HG02642 (cell line): ENCODE measurements at regions not wholly inside any gene's neighbourhood (a gene's known extent, or its start where the extent isn't known, plus 50 kb on each side); places are given as distances from the start of the nearest gene placed in this dataset.
"Not testable (repeated sequence)": the region's sequence is repeated elsewhere in the genome, so short reads cannot be mapped to it uniquely, and the experiment has no call there.

Experiments used
- ATAC-seq: cut with Tn5 transposase; IDR thresholded peaks from one replicate; pipeline ENCODE4 v1.9.1; 2021; ENCODE audit warnings: mild to moderate bottlenecking; ENCODE audit not compliant: unreplicated experiment, poor library complexity

DNA sequence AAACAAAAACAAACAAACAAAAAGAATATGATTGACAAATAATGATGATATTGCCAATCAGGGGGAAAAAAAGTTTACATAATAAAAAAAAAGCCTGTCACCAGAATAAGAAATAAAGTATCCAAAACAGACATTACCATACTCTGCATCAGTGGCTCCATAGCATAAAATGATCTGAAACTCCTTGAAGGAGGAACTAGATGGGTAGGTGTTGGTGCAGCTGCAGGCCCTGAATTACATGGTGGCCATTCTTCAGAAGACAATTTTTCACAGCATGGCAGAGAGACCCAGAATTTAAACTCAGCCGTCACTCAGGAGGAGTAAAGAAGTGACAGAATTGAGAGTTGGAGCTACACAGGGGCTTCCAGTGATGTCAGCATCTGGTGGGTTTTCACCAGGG lies 60.2 kb downstream of the GLUL start:
- ATAC-seq: no peak

DNA sequence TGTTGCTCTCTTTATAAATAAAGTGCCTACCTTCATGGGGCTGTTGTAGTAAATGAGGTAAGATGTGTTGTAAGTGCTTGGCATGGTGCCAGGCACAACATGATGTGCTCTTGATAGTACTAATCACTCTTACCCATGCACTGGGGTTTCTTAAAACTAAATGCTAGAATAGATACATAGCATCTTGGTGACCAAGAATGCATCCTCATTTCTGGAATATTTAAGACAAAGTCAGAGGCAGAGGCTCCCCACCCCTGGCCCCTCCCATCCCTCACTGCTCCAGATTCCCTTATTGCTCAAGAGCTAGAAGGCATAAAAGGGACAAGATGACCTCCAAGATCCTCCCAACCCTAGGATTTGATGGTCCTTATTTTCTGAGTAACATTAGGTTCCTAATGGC lies 61.3 kb downstream of the GLUL start:
- ATAC-seq: no peak

DNA sequence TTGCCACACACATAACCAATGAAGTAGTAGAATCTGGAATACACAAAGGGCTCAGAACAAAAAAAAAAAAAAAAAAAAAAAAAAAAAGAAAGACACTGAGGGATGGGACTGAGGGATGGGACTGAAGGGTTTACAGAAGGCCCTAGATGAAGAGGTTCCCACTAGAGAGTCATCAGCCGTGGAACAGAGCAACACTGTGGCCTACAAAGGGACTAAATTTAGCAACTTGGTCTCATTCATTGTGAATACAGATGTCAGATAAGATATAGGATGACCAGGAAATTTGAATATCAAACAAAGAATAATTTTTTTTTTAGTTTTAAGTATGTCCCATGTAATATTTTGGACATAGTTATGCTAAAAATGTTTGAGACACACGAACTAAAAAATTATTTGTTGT lies 62.1 kb downstream of the GLUL start:
- ATAC-seq: no peak

DNA sequence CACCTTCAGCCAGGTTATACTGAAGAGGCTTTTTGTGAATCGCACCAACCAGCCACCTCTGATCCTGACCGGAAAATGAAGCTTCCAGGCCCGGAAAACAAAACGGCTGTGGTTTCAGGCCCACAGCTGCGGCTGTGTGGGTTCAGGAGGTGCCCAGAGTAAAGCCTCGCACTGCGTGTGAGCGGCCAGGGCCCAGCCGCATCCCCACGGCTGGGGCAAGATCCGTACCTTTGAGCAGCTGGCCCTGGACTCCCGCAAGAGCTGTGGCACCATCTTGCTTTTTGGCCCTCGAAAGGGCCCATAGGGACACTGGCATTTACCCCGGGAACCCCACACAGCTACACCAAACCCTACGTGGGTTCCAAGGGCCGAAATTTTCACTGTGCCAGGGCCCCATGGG lies 63.0 kb downstream of the GLUL start:
- ATAC-seq: no peak

DNA sequence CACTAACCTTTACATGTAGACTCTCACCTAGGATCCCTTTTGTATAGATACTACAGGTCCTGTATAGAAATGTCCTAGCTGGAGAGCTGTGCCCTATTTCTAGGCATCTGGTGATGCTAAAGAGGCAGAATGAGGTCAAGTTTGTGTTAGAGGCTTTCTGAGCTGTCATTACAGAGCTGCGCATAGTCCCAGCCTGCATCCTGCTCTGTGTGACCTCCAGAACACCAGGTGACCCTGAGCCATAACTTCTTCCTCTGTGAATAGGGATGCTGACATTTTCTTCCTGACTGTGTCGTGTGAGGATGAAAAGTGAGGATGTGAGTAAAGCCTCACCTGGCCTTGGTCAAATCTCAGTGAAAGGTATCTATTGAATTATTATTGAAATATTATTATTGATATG lies 66.3 kb downstream of the GLUL start:
- no peak for ATAC-seq

DNA sequence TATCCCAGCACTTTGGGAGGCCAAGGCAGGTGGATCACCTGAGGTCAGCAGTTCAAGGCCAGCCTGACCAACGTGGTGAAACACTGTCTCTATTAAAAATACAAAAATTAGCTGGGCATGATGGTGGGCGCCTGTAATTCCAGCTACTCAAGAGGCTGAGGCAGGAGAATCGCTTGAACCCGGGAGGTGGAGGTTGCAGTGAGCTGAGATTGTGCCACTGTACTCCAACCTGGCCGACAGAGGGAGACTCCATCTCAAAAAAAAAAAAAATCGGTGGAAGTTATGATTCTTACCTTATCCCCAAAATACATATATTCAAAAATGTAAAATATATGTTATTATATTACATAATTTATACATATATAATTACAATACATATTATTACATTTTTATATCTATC lies 70.1 kb downstream of the GLUL start:
- ATAC-seq: not testable (repeated sequence)

DNA sequence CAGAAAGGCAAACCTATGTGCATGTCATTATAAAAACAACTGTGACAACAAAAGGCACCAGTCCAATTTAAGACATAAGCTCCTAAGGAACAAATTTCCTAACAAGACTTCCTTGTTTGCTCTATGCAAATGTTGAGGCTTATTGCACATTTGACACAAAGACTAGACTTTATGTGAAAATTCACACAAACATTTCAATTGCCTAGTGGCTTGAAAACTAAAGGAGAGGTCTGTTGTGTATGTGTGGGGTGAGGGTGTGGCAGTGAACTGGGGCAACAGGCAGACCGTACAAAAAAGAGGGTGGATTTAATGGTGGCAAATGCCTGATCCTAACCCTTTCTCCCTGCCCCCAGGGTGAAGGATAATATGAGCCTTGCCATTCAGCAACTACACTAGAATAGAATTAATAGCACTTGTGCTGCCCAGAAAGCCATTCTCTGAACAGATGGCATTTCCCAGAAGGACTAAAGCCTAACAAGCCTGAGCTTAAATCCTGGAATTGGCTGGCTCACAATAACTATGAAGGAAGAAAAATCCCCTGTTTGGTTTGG lies 73.9 kb downstream of the GLUL start:
- no peak for ATAC-seq

DNA sequence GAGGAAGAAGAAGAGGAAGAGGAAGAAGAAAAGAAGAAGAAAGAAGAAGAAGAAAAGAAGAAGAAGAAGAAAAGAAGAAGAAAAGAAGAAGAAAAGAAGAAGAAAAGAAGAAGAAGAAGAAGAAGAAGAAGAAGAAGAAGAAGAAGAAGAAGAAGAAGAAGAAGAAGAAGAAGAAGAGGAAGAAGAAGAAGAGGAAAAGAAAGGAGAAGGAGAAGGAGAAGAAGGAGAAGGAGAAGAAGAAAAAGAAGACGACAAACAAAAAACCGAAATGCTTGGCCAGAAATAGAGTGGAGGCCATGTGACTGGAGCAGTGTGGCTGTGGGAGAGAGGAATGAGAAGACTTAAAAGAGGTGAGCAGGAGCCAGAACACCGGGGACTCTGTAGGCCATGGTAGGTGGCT lies 75.1 kb downstream of the GLUL start:
- ATAC-seq: not testable (repeated sequence)

DNA sequence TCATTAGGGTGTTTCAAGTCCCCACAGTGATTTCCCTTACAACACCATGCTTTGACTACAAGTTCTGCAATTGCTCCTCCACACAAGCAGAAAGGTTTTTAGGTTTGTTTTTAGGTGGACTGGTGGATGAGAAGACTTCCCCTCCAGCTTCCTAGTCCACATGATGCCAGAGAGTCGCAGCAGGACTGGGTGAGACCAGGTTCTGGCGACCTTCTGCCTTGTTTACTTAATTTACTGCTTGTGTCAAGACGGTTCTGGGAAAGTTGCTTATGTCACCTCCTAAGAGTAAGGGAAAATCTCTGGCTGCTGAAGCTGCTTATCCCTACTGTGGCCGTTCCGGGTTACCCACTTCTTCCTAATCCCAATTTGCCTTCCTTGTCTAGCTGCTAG lies 76.4 kb downstream of the GLUL start:
- no peak for ATAC-seq

DNA sequence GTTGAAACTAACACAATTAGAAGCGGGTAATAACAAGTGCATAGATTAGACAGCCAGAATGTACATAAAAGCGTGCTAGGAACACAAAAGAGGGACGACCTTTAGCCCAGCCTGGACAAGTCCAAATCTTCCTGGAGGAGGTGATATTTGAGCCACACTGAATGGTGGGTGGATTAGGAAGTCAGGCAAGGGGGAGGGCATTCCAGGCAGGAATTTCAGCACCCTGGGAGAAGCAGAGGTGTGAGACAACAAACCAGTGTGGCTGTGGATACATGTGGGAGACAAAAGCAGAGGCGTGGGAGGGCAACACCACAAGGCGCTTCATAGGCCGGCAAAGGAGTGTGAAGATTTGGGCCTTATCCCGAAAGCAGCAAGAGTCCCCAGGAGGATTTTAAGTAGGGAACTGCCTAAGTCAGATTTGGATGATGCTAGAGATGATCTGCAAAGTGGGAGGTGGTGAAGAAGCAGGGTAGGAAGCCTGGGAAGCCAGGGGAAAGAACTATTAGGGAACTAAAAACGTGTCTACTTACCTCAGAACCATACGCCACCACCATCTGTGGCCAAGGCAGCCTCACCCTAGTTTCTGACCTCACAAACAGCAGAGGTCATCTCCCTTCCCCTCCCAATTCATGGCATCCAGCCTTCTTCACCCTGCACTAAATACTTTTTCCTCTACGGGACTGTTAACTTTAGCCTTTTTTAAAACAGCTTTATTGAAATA lies 81.8 kb downstream of the GLUL start:
- ATAC-seq: no peak

DNA sequence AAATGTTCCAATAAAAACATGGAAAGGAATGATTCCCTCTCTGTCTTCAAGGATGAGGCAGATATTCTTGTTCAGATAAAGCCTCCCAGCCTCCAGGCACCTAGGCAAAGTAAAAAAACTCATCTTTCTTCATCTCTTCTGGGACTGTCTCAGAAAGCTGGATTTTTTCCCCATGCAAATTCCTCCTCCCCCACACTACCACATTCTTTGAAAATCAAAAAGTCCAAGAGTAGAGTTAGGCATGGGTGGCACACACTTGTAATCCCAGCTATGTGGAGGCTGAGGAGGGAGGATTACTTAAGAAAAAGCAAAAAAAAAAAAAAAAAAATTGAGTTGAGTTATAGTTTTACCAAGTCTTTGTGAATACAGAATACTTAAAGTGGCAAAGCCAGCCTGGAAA lies 82.8 kb downstream of the GLUL start:
- no peak for ATAC-seq

DNA sequence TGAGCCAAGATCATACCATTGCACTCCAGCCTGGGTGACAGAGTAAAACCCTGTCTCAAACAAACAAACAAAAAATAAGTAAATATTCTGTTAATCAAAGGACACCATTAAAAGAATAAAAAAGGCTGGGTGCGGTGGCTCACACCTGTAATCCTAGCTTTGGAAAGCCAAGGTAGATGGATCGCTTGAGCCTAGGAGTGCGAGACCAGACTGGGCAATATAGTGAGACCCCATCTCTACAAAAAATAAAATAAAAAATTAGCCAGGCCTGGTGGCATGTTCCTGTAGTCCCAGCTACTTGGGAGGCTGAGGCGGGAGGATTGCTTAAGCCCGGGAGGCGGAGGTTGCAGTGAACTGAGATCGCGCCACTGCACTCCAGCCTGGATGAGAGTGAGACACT lies 84.1 kb downstream of the GLUL start:
- not testable (repeated sequence) for ATAC-seq

DNA sequence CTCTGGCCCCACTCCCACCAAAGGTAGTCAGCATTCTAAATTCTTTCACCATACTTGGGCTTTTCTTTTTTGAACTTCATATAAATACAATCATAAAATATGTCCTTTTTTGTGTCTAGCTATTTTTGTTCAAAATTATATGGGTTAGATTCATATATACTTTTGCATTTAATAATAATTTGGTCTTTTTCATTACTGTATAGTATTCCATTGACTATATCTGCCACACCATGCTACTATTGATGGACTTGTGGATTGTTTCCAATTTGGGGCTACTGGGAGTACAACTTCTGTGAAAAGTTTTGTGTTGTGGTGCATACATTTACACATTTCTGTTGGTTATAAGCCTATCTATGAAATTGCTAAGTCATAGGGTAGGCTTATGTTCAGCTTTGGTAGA lies 85.7 kb downstream of the GLUL start:
- no peak for ATAC-seq

DNA sequence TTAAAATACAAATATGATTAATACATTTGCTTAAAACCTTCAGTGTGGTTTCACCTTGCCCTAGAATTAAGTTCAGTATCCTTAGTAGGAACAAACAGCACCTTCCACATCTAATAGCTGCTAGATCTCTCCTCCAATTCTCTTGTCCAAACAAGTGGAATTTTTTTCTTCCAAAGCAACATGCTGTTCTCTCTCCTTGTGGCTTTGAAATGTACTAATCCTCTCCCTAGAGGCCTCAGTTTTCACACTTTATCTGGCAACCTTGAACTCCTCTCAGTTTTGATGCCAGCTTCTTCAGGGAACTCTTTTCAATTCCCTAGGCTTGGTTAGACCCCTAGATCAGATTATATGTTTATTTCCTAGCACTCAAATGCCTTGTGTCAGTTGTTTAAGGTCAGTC lies 87.0 kb downstream of the GLUL start:
- no peak for ATAC-seq

DNA sequence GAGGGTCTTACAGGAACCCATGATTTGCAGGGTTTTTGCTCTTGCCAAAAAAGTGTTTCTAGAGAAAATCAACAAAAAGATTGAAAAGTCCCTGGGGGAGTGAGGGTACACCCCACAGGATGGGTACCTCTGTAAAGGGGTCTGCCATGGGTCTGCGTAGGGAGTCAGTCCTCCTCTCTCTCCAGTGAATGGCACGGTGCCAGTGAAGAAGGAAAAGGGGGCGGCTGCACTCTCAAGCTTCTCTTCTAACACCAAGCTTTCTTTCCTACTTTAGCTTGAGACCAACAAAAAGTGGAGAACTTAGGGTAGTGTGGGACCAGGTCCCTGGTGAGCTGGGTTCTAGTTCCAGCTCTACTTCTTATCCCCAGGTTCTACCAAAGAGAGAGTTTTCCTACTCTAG lies 87.4 kb downstream of the GLUL start:
- ATAC-seq: peak; percentile 7

DNA sequence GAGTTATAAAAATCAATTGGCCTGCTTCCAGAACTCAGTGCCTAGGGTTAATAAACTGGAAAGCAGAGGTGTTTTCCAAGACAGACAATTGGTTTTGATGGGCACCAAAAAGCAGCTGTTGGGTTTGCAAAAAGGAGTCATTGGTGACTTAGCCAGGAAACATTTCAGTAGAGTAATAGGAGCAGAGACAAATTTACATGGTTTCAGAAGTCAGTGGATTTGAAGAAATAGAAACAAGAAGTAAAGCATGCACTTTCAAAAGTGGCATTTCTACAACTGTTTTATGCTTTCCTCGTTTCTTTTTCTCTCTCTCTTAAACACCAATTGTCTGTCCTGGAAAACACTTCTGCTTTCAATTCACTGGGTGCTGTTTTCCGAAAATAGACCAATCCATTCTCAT lies 87.8 kb downstream of the GLUL start:
- peak; percentile 80 for ATAC-seq

DNA sequence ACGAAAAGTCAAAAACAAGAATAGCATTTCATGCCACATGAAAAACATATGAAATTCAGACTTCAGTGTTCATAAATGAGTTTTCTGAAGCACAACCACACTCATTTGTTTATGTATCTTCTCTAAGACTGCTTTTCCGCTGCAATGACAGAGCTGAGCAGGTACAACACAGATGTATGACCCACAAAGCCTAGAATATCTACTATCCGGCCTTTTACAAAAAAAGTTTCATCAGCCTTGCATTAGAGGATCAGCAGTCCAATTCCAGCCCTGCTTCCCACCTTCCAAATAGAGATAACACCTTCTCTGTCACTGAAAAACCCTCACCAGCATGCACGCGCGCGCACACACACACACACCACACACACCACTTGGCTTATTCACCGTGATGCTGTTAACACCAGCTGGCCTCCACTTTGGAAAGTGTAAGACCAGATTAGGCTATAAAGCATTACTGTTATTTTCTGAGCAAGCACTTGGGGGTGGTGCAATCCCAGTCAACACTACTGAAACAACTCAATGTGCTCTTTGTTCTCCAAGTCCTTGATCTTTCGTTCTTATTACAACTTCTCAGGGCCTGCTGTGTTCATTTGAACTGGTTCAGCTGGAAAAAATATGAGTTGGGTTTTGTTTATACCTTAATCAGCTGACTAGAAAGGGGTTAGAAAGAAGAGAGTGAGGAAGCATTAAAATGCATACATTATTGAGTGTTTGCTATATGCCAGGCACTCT lies 90.0 kb downstream of the GLUL start:
- no peak for ATAC-seq

DNA sequence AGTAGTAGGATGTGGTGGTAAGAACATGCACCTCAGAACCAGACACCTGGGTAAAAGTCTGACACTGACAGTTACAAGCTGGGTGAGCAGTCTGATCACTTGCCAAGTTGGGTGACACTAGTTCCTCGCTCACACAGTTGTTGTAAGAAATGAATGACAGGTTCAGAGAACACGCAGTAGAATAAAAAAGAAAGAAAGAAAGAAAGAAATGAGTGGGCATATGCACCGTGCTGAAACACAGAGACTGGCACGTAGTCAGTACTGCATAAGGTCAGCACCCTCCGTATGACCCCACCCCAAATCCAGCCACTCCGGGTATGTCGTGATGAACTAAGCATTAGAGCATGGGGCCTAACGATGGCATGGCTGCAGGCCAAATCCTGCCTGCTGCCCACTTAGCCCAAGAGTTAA lies 90.6 kb downstream of the GLUL start:
- no peak for ATAC-seq

DNA sequence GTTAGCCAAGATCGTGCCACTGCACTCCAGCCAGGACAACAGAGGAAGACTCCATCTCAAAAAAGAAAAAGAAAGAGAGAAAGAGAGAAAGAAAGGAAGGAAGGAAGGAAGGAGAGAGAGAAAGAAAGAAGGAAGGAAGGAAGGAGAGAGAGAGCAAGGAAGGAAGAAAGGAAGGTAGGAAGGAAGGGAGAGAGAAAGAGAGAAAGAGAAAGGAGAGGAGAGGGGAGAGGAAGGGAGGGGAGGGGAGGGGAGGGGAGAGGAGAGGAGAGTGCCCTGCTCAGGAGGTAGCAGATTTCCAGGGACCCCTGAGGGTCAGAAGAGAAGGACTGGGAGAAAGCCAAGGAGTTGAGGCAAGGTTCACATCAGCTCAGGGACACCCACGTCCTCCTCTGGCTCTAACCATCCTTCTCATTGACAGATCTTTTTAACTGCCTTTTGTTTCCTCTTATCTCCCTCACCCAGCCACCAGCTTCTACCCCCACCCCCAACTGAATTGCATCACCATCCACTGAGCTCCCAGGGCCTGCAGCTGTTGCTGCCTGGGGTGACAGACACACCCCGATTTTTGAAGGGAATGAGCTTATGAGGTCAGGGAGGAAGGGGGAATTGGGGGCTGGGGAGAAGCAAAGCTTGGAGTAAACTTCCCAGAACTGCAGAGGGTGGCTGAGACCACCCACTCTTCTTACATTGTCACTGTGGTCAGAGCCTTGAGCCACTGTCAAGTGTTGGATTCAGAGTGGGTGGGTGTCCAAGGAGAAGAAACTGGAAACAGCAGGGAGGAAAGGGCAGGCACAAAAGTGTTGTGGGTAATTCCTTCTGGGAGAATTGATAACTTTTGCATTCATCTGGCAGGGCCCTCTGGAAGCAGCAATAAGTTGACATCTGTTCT lies 91.6 kb downstream of the GLUL start:
- ATAC-seq: no peak

DNA sequence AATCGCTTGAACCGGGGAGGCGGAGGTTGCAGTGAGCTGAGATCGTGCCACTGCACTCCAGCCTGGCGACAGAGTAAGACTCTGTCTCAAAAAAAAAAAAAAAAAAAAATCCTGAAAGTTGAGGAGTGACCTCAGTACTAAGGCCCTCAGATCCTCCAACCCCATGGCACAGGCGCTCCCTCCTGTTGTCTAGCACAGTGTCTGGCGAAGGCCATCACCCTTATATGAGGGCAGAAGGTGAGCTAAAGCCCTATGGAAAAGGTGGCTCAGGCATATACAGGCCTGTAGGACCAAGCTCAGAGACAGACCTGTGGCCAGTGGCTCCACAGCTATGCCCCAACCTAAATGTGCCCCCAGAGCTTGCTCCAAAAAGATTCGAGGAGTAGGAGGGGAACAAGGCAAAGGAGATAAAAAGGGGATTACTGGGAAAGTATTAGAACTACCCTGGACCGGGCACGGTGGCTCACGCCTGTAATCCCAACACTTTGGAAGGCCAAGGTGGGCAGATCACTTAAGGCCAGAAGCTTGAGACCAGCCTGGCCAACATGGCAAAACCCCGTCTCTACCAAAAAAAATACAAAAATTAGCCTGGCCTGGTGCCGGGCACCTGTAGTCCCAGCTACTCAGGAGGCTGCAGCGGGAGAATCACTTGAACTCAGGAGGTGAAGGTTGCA lies 92.4 kb downstream of the GLUL start:
- not testable (repeated sequence) for ATAC-seq
